ENCODE measurements at regions not wholly inside any gene's neighbourhood (a gene's known extent, or its start where the extent isn't known, plus 50 kb on each side); places are given as distances from the start of the nearest gene placed in this dataset.

GRCh38 chr1:232149287-232150201 is 480.4 kb downstream of the SIPA1L2 start:
- TF ChIP-seq POLR2A (IDR thresholded peaks at IDR 0.05): no peak
- TF ChIP-seq, protein P1, sequence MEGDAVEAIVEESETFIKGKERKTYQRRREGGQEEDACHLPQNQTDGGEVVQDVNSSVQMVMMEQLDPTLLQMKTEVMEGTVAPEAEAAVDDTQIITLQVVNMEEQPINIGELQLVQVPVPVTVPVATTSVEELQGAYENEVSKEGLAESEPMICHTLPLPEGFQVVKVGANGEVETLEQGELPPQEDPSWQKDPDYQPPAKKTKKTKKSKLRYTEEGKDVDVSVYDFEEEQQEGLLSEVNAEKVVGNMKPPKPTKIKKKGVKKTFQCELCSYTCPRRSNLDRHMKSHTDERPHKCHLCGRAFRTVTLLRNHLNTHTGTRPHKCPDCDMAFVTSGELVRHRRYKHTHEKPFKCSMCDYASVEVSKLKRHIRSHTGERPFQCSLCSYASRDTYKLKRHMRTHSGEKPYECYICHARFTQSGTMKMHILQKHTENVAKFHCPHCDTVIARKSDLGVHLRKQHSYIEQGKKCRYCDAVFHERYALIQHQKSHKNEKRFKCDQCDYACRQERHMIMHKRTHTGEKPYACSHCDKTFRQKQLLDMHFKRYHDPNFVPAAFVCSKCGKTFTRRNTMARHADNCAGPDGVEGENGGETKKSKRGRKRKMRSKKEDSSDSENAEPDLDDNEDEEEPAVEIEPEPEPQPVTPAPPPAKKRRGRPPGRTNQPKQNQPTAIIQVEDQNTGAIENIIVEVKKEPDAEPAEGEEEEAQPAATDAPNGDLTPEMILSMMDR (IDR thresholded peaks at IDR 0.05 in 8 of 11, conservative IDR thresholded peaks at IDR 0.05 in 3 of 11): no peak
